ENCODE measurements at regions not wholly inside any gene's neighbourhood (a gene's known extent, or its start where the extent isn't known, plus 50 kb on each side); places are given as distances from the start of the nearest gene placed in this dataset.

DNA sequence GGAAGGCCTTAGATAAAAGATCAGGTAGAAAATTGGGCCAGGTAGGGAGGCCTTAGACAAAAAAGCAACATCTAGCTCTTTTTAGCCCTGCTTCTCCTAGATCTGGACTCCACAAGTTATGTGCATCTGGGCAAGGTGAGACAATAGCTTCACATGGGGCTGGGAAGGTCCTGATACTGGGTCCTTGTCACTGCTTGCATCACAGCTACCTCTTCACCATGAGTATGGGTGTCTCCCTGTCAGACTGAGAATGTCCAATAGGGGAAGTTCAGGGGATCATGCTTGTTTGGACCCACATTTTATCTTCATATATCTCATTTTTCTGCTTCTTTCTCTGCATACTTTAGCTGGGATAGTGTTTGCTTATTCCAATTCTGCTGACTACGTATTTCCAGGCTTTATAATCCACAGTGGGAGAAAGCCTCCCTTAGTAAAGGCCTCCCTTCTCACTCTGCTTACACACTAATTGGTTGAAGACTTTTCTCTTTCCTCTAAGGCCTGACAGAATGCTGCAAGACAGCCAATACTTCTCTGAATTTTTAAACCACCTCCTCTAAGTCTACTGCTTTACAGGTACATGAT lies 189.6 kb downstream of the CYRIA start:
- no peaks in the 10 kb centered on the region for H3K27me3 ChIP-seq (ENCODE audit: control insufficient read depth, insufficient read depth, low read length)
- no peaks in the 10 kb centered on the region for H3K4me1 ChIP-seq (ENCODE audit: control insufficient read depth, insufficient read depth, low read length)
- no peaks in the 10 kb centered on the region for H3K36me3 ChIP-seq (ENCODE audit: control insufficient read depth, insufficient read depth, low read length)
- no peak overlapping the region for H3K4me3 ChIP-seq (ENCODE audit: low read depth, low read length)
- H3K9me3 ChIP-seq (ENCODE audit: control insufficient read depth, insufficient read depth, low read length): no peaks in the 10 kb centered on the region
- no peak overlapping the region for H3K27ac ChIP-seq (ENCODE audit: low read depth, low read length)
- no peak for DNase-seq (ENCODE audit: low read depth in 4 of 6, low spot score in 6 of 6)
- WGBS (ENCODE audit: insufficient coverage): no CpG with 5 or more reads among the region's 1 CpG

GRCh38 chr2:16475586-16475985 lies 190.0 kb downstream of the CYRIA start:
- H3K9me3 ChIP-seq (ENCODE audit: control insufficient read depth, insufficient read depth, low read length): no peaks in the 10 kb centered on the region
- H3K27me3 ChIP-seq (ENCODE audit: control insufficient read depth, insufficient read depth, low read length): no peaks in the 10 kb centered on the region
- no peak for DNase-seq (ENCODE audit: low read depth in 4 of 6, low spot score in 6 of 6)
- 86% methylated on average over 2 of the region's 4 CpGs for WGBS (ENCODE audit: insufficient coverage)
- H3K27ac ChIP-seq (ENCODE audit: low read depth, low read length): no peak overlapping the region
- no peaks in the 10 kb centered on the region for H3K4me1 ChIP-seq (ENCODE audit: control insufficient read depth, insufficient read depth, low read length)
- H3K4me3 ChIP-seq (ENCODE audit: low read depth, low read length): no peak overlapping the region
- no peaks in the 10 kb centered on the region for H3K36me3 ChIP-seq (ENCODE audit: control insufficient read depth, insufficient read depth, low read length)

DNA sequence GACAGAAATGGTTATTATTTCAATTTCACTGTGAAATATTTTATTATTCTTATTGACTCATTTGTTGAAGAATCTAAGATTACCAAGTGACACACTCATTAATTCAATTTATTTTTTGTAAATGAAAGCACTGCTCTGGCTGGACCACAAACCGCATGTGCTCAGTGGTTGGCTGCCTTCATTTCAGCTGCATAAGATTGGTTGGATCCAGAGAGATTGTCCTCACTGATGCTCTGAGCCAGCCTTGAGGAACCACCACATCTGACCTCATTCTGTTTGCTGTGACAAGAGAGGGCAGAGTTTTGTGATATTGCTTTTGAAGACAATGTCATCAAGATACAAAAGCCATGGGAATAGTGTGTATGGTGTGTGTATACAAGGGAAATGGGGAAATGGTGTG lies 192.1 kb downstream of the CYRIA start:
- Histone ChIP-seq H3K27ac (ENCODE audit: low read depth, low read length) (no peak overlapping the region), H3K9me3 (ENCODE audit: control insufficient read depth, insufficient read depth, low read length) (no peaks in the 10 kb centered on the region), H3K36me3 (ENCODE audit: control insufficient read depth, insufficient read depth, low read length) (no peaks in the 10 kb centered on the region), H3K4me1 (ENCODE audit: control insufficient read depth, insufficient read depth, low read length) (no peaks in the 10 kb centered on the region), H3K27me3 (ENCODE audit: control insufficient read depth, insufficient read depth, low read length) (no peaks in the 10 kb centered on the region), H3K4me3 (ENCODE audit: low read depth, low read length) (no peak overlapping the region)
- 100% methylated on average over 1 of the region's 1 CpG for WGBS (ENCODE audit: insufficient coverage)
- DNase-seq (ENCODE audit: low read depth in 4 of 6, low spot score in 6 of 6): no peak

GRCh38 chr2:16470936-16471490 lies 194.6 kb downstream of the CYRIA start:
- H3K27me3 ChIP-seq (ENCODE audit: control insufficient read depth, insufficient read depth, low read length): no peaks in the 10 kb centered on the region
- WGBS (ENCODE audit: insufficient coverage): no CpG with 5 or more reads among the region's 2 CpGs
- DNase-seq (ENCODE audit: low read depth in 4 of 6, low spot score in 6 of 6): no peak

DNA sequence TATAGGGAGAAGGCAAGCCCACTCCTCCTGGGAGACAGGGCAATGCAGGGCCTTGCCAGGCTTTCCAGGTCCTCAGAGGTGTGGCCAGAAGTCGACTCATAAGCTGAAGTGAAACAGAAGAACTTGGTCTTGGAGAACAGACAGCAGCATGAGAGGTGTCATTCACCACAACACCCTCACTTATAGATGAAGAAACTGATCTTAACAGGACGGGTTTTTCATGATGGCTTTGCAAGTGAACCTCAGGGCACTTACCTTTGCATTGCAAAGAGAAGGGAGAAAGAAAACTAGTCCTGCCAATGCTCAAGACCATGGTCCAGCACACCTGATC lies 198.8 kb downstream of the CYRIA start:
- 74% methylated on average over 2 of the region's 2 CpGs for WGBS (ENCODE audit: insufficient coverage)

More at GRCh38 chr2:16470936-16471490, 194.6 kb downstream of the CYRIA start:
- H3K4me1 ChIP-seq (ENCODE audit: control insufficient read depth, insufficient read depth, low read length): no peaks in the 10 kb centered on the region
- H3K27ac ChIP-seq (ENCODE audit: low read depth, low read length): no peak overlapping the region
- no peak overlapping the region for H3K4me3 ChIP-seq (ENCODE audit: low read depth, low read length)
- no peaks in the 10 kb centered on the region for H3K9me3 ChIP-seq (ENCODE audit: control insufficient read depth, insufficient read depth, low read length)
- no peaks in the 10 kb centered on the region for H3K36me3 ChIP-seq (ENCODE audit: control insufficient read depth, insufficient read depth, low read length)

DNA sequence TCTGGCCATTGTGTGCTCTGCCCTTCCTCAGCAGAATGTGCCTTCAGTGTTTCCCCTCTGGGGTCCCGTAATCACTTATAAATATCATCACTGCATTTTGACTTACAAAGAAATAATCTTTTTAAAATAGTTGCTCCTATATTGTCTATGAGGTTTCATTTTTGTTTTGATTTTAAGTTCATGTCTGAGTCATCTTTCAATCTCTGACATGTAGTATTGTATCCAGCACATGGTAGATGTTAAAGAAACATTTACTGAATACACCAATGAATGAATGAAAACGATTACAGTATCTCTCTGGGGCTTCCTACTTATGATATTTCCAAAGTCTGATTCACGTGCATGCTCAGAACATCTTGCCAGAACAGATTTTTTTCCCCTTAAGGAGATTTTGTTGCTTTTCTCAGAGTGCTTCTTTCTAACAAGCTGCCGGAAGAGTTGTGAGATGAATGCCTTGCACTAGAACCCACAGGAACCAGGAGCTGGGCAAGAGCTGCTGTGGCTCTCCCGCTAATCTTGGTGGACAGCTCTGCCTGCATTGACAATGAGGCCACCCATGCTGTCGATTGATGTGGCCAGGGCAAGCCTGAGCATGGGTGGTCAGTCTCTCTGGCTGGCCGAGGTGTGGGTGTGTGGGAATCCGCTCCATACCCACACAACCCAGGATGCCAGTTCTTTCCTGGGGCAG lies 199.4 kb downstream of the CYRIA start:
- no peaks in the 10 kb centered on the region for H3K4me1 ChIP-seq (ENCODE audit: control insufficient read depth, insufficient read depth, low read length)
- DNase-seq (ENCODE audit: low read depth in 4 of 6, low spot score in 6 of 6): peak in 1 of 6 donors; percentile 33
- no peak overlapping the region for H3K27ac ChIP-seq (ENCODE audit: low read depth, low read length)
- no peaks in the 10 kb centered on the region for H3K9me3 ChIP-seq (ENCODE audit: control insufficient read depth, insufficient read depth, low read length)
- no peaks in the 10 kb centered on the region for H3K36me3 ChIP-seq (ENCODE audit: control insufficient read depth, insufficient read depth, low read length)
- WGBS (ENCODE audit: insufficient coverage): 67% methylated on average over 3 of the region's 8 CpGs
- no peaks in the 10 kb centered on the region for H3K27me3 ChIP-seq (ENCODE audit: control insufficient read depth, insufficient read depth, low read length)
- no peak overlapping the region for H3K4me3 ChIP-seq (ENCODE audit: low read depth, low read length)

More for the DNA sequence above, 198.8 kb downstream of the CYRIA start:
- Histone ChIP-seq H3K36me3 (ENCODE audit: control insufficient read depth, insufficient read depth, low read length) (no peaks in the 10 kb centered on the region), H3K4me1 (ENCODE audit: control insufficient read depth, insufficient read depth, low read length) (no peaks in the 10 kb centered on the region), H3K4me3 (ENCODE audit: low read depth, low read length) (no peak overlapping the region), H3K27ac (ENCODE audit: low read depth, low read length) (no peak overlapping the region), H3K27me3 (ENCODE audit: control insufficient read depth, insufficient read depth, low read length) (no peaks in the 10 kb centered on the region), H3K9me3 (ENCODE audit: control insufficient read depth, insufficient read depth, low read length) (no peaks in the 10 kb centered on the region)
- no peak for DNase-seq (ENCODE audit: low read depth in 4 of 6, low spot score in 6 of 6)

- Histone ChIP-seq H3K4me3 (ENCODE audit: low read depth, low read length) (no peak overlapping the region), H3K27me3 (ENCODE audit: control insufficient read depth, insufficient read depth, low read length) (no peaks in the 10 kb centered on the region), H3K27ac (ENCODE audit: low read depth, low read length) (no peak overlapping the region), H3K4me1 (ENCODE audit: control insufficient read depth, insufficient read depth, low read length) (no peaks in the 10 kb centered on the region), H3K36me3 (ENCODE audit: control insufficient read depth, insufficient read depth, low read length) (no peaks in the 10 kb centered on the region), H3K9me3 (ENCODE audit: control insufficient read depth, insufficient read depth, low read length) (no peaks in the 10 kb centered on the region)
- WGBS (ENCODE audit: insufficient coverage): no CpG with 5 or more reads among the region's 3 CpGs
- no peak for DNase-seq (ENCODE audit: low read depth in 4 of 6, low spot score in 6 of 6)
Observed at GRCh38 chr2:16464641-16465040, 201.0 kb downstream of the CYRIA start.

DNA sequence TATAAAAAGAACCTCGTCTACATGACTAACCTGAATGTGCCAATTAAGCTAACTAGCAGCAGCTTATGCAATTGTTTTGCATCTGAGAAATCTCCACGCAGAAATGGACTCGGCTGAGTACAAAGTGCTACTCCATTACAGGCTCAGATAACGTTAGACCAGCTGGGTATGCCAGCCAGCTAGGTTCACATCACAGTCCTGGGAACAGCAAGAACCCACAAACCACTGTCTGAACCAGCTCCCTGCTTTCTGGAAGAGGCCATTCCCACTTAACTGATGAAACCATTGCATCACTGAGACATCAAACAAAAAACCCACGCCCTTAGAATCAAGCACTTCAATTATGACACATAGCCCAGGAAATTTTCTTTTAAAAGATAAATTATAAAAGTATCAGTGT lies 202.7 kb downstream of the CYRIA start:
- Histone ChIP-seq H3K4me1 (ENCODE audit: control insufficient read depth, insufficient read depth, low read length) (no peaks in the 10 kb centered on the region), H3K4me3 (ENCODE audit: low read depth, low read length) (no peak overlapping the region), H3K36me3 (ENCODE audit: control insufficient read depth, insufficient read depth, low read length) (no peaks in the 10 kb centered on the region), H3K27ac (ENCODE audit: low read depth, low read length) (no peak overlapping the region), H3K9me3 (ENCODE audit: control insufficient read depth, insufficient read depth, low read length) (no peaks in the 10 kb centered on the region), H3K27me3 (ENCODE audit: control insufficient read depth, insufficient read depth, low read length) (no peaks in the 10 kb centered on the region)
- 65% methylated on average over 4 of the region's 5 CpGs for WGBS (ENCODE audit: insufficient coverage)
- no peak for DNase-seq (ENCODE audit: low read depth in 4 of 6, low spot score in 6 of 6)

DNA sequence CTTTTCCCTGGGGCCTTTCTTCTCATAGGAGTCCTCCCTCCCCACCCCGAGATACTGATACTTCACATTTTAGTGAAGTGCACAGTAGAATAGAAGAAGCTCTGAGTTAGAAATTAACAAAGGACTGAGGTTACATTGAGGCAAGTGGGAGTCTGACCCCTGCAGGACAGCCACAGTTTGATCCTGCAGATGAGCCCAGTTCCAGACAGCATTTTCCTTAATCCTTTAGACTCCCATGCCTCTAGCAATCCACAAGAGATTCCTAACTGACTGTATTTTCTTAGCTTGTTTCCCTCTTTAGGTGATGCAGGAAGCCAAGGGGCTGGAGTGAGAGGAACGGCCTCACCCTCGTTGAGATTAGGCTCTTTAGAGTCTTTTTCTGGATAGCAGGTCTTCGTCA lies 204.0 kb downstream of the CYRIA start:
- no peak for DNase-seq (ENCODE audit: low read depth in 4 of 6, low spot score in 6 of 6)
- no peaks in the 10 kb centered on the region for H3K4me1 ChIP-seq (ENCODE audit: control insufficient read depth, insufficient read depth, low read length)
- no peak overlapping the region for H3K27ac ChIP-seq (ENCODE audit: low read depth, low read length)
- no peak overlapping the region for H3K4me3 ChIP-seq (ENCODE audit: low read depth, low read length)
- no peaks in the 10 kb centered on the region for H3K36me3 ChIP-seq (ENCODE audit: control insufficient read depth, insufficient read depth, low read length)
- WGBS (ENCODE audit: insufficient coverage): no CpG with 5 or more reads among the region's 4 CpGs
- H3K9me3 ChIP-seq (ENCODE audit: control insufficient read depth, insufficient read depth, low read length): no peaks in the 10 kb centered on the region
- H3K27me3 ChIP-seq (ENCODE audit: control insufficient read depth, insufficient read depth, low read length): no peaks in the 10 kb centered on the region

GRCh38 chr2:16459606-16460005 lies 206.0 kb downstream of the CYRIA start:
- Histone ChIP-seq H3K4me3 (ENCODE audit: low read depth, low read length) (no peak overlapping the region), H3K27me3 (ENCODE audit: control insufficient read depth, insufficient read depth, low read length) (no peaks in the 10 kb centered on the region), H3K4me1 (ENCODE audit: control insufficient read depth, insufficient read depth, low read length) (no peaks in the 10 kb centered on the region), H3K27ac (ENCODE audit: low read depth, low read length) (no peak overlapping the region), H3K36me3 (ENCODE audit: control insufficient read depth, insufficient read depth, low read length) (no peaks in the 10 kb centered on the region), H3K9me3 (ENCODE audit: control insufficient read depth, insufficient read depth, low read length) (no peaks in the 10 kb centered on the region)
- no peak for DNase-seq (ENCODE audit: low read depth in 4 of 6, low spot score in 6 of 6)

All from spinal cord (tissue), 9 donors.